ENCODE measurements at regions not wholly inside any gene's neighbourhood (a gene's known extent, or its start where the extent isn't known, plus 50 kb on each side); places are given as distances from the start of the nearest gene placed in this dataset.

GRCh38 chr3:170752571-170753155 is 117.3 kb downstream of the RPL22L1 start:
- DNase-seq (ENCODE audit: low read depth), result no peak

- DNase-seq (ENCODE audit: low read depth), result no peak
Observed at GRCh38 chr3:170751899-170752293, 118.1 kb downstream of the RPL22L1 start.

- no peak for DNase-seq (ENCODE audit: low read depth)
Observed at GRCh38 chr3:170751083-170751898, 118.7 kb downstream of the RPL22L1 start.

- DNase-seq (ENCODE audit: low read depth), result no peak
Observed at GRCh38 chr3:170750478-170750830, 119.5 kb downstream of the RPL22L1 start.

- DNase-seq (ENCODE audit: low read depth), result no peak
Observed at GRCh38 chr3:170749765-170750477, 120.1 kb downstream of the RPL22L1 start.

GRCh38 chr3:170749185-170749584 is 120.8 kb downstream of the RPL22L1 start:
- no peak for DNase-seq (ENCODE audit: low read depth)

GRCh38 chr3:170746175-170746942 is 123.6 kb downstream of the RPL22L1 start:
- DNase-seq (ENCODE audit: low read depth), result no peak

GRCh38 chr3:170745211-170745718 is 124.7 kb downstream of the RPL22L1 start:
- no peak for DNase-seq (ENCODE audit: low read depth)

- DNase-seq (ENCODE audit: low read depth), result no peak
Observed at GRCh38 chr3:170741756-170742529, 128.1 kb downstream of the RPL22L1 start.

- DNase-seq (ENCODE audit: low read depth), result no peak
Observed at GRCh38 chr3:170740726-170741591, 129.0 kb downstream of the RPL22L1 start.

GRCh38 chr3:170740285-170740684 is 129.7 kb downstream of the RPL22L1 start:
- DNase-seq (ENCODE audit: low read depth), result no peak

- no peak for DNase-seq (ENCODE audit: low read depth)
Observed at GRCh38 chr3:170739410-170739809, 130.6 kb downstream of the RPL22L1 start.

- no peak for DNase-seq (ENCODE audit: low read depth)
Observed at GRCh38 chr3:170738766-170739165, 131.2 kb downstream of the RPL22L1 start.

GRCh38 chr3:170737498-170738162 is 132.4 kb downstream of the RPL22L1 start:
- no peak for DNase-seq (ENCODE audit: low read depth)

GRCh38 chr3:170735821-170736220 is 134.2 kb downstream of the RPL22L1 start:
- no peak for DNase-seq (ENCODE audit: low read depth)

GRCh38 chr3:170734735-170735065 is 135.3 kb downstream of the RPL22L1 start:
- DNase-seq (ENCODE audit: low read depth), result no peak

- no peak for DNase-seq (ENCODE audit: low read depth)
Observed at GRCh38 chr3:170734043-170734734, 135.8 kb downstream of the RPL22L1 start.

GRCh38 chr3:170732660-170733245 is 137.2 kb downstream of the RPL22L1 start:
- DNase-seq (ENCODE audit: low read depth), result no peak

GRCh38 chr3:170731281-170731680 is 138.7 kb downstream of the RPL22L1 start:
- no peak for DNase-seq (ENCODE audit: low read depth)

All from activated gamma-delta T cell treated with anti-CD3 and anti-CD28 coated beads, Interleukin-2, amount 50 U/mL, for 16 hours (primary cell).